Liver (tissue), 8 donors: ENCODE measurements at regions not wholly inside any gene's neighbourhood (a gene's known extent, or its start where the extent isn't known, plus 50 kb on each side); places are given as distances from the start of the nearest gene placed in this dataset.

Experiments used
- DNase-seq: peaks from one replicate; pipeline ENCODE4 v3.0.0-alpha.2; 2017; ENCODE audit warnings: low spot score
- H3K27ac ChIP-seq, 2 donors: one replicate each; pipeline ENCODE4 v1.7.0; 2013; ENCODE audit warnings: inconsistent platforms in 2 of 2, low read length in 2 of 2, control low read depth in 1 of 2, low read depth in 1 of 2, mild to moderate bottlenecking in 1 of 2
- H3K27me3 ChIP-seq, 4 donors: one replicate each; pipeline versions ENCODE4 v1.6.1 to v1.7.0; 2013; ENCODE audit warnings: low read length in 3 of 4, inconsistent platforms in 1 of 4, mild to moderate bottlenecking in 1 of 4, moderate library complexity in 1 of 4; ENCODE audit not compliant: control insufficient read depth in 4 of 4, insufficient read depth in 4 of 4
- H3K36me3 ChIP-seq, 4 donors: one replicate each; pipeline versions ENCODE4 v1.6.1 to v1.7.0; 2013; ENCODE audit warnings: low read length in 3 of 4, mild to moderate bottlenecking in 3 of 4, low read depth in 1 of 4, moderate library complexity in 1 of 4; ENCODE audit not compliant: control insufficient read depth in 4 of 4, insufficient read depth in 3 of 4
- H3K4me1 ChIP-seq, 4 donors: one replicate each; pipeline versions ENCODE4 v1.6.1 to v1.7.0; 2013; ENCODE audit warnings: low read length in 3 of 4, mild to moderate bottlenecking in 3 of 4, moderate library complexity in 1 of 4; ENCODE audit not compliant: control insufficient read depth in 4 of 4, insufficient read depth in 4 of 4
- H3K4me3 ChIP-seq, 3 donors: one replicate each; pipeline versions ENCODE4 v1.6.1 to v1.7.0; 2013; ENCODE audit warnings: low read length in 3 of 3, control low read depth in 1 of 3, low read depth in 1 of 3, mild to moderate bottlenecking in 1 of 3
- H3K9ac ChIP-seq, 2 donors: one replicate each; pipeline ENCODE4 v1.7.0; 2013; ENCODE audit warnings: low read length in 2 of 2, mild to moderate bottlenecking in 2 of 2, moderate library complexity in 2 of 2, control low read depth in 1 of 2, low read depth in 1 of 2
- H3K9me3 ChIP-seq, 4 donors: one replicate each; pipeline versions ENCODE4 v1.6.1 to v1.7.0; 2013; ENCODE audit warnings: low read length in 3 of 4; ENCODE audit not compliant: control insufficient read depth in 4 of 4
- ATF3 ChIP-seq: IDR thresholded peaks from 2 replicates; pipeline ENCODE4 v1.6.1; 2016; ENCODE audit warnings: antibody characterized with exemption
- CTCF ChIP-seq: fragments of 150-350 bp; IDR thresholded peaks from 2 replicates; pipeline ENCODE4 v1.5.1; 2017; ENCODE audit warnings: improper control_type of control experiment, low read depth, low read length; ENCODE audit not compliant: missing input control
- EGR1 ChIP-seq, 2 donors: IDR thresholded peaks; 2 replicates each; pipeline ENCODE4 v1.6.1; 2016 to 2018; ENCODE audit warnings: antibody characterized with exemption in 2 of 2, low read depth in 2 of 2
- FOXA1 ChIP-seq: IDR thresholded peaks from 2 replicates; pipeline ENCODE4 v1.6.1; 2016; ENCODE audit warnings: antibody characterized with exemption
- FOXA2 ChIP-seq: IDR thresholded peaks from 2 replicates; pipeline ENCODE4 v1.6.1; 2016; ENCODE audit warnings: antibody characterized with exemption
- GABPA ChIP-seq, 2 donors: IDR thresholded peaks in 1 of 2; conservative IDR thresholded peaks in 1 of 2; 2 replicates each; pipeline ENCODE4 v1.6.1; 2016; ENCODE audit warnings: antibody characterized with exemption in 2 of 2, mild to moderate bottlenecking in 1 of 2, moderate library complexity in 1 of 2
- HNF4A ChIP-seq, 2 donors: conservative IDR thresholded peaks; 2 replicates each; pipeline ENCODE4 v1.6.1; 2016; ENCODE audit warnings: antibody characterized with exemption in 2 of 2, mild to moderate bottlenecking in 2 of 2
- HNF4G ChIP-seq: IDR thresholded peaks from 2 replicates; pipeline ENCODE4 v1.6.1; 2016; ENCODE audit warnings: antibody characterized with exemption
- JUND ChIP-seq, 2 donors: IDR thresholded peaks; 2 replicates each; pipeline ENCODE4 v1.6.1; 2016; ENCODE audit warnings: antibody characterized with exemption in 2 of 2
- MAX ChIP-seq: IDR thresholded peaks from 2 replicates; pipeline ENCODE4 v1.6.1; 2016; ENCODE audit warnings: antibody characterized with exemption
- NR2F2 ChIP-seq: IDR thresholded peaks from 2 replicates; pipeline ENCODE4 v1.6.1; 2016; ENCODE audit warnings: antibody characterized with exemption
- RAD21 ChIP-seq, 2 donors: IDR thresholded peaks; 2 replicates each; pipeline ENCODE4 v1.6.1; 2016; ENCODE audit warnings: antibody characterized with exemption in 2 of 2, mild to moderate bottlenecking in 2 of 2
- REST ChIP-seq: IDR thresholded peaks from 2 replicates; pipeline ENCODE4 v1.6.1; 2016; ENCODE audit warnings: antibody characterized with exemption, mild to moderate bottlenecking
- RXRA ChIP-seq, 2 donors: IDR thresholded peaks; 2 replicates each; pipeline ENCODE4 v1.6.1; 2017 to 2018; ENCODE audit warnings: antibody characterized with exemption in 2 of 2, mild to moderate bottlenecking in 1 of 2
- SP1 ChIP-seq: IDR thresholded peaks from 2 replicates; pipeline ENCODE4 v1.6.1; 2018; ENCODE audit warnings: antibody characterized with exemption, mild to moderate bottlenecking
- TAF1 ChIP-seq: conservative IDR thresholded peaks from 2 replicates; pipeline ENCODE4 v1.6.1; 2016; ENCODE audit warnings: antibody characterized with exemption, mild to moderate bottlenecking
- YY1 ChIP-seq: IDR thresholded peaks from 2 replicates; pipeline ENCODE4 v1.6.1; 2016; ENCODE audit warnings: antibody characterized with exemption, mild to moderate bottlenecking
- ZBTB33 ChIP-seq: IDR thresholded peaks from 2 replicates; pipeline ENCODE4 v1.6.1; 2016; ENCODE audit warnings: antibody characterized with exemption
- WGBS: extraction: QIAGEN DNeasy Blood & Tissue Kit; methylation state at CpG from one replicate; pipeline ENCODE4 v1.1.7; 2013; 5-methylcytosine and 5-hydroxymethylcytosine counted together
- donor health status: healthy.
- donor health status: healthy.
- donor health status: healthy.
- donor health status: healthy.
- donor health status: healthy.

- H3K4me3 ChIP-seq = no peak overlapping the region
- WGBS = 87% methylated on average over 5 of the region's 5 CpGs
- TF ChIP-seq TAF1 = no peak
- TF ChIP-seq HNF4A (conservative IDR thresholded peaks at IDR 0.05) = no peak
- no peak for TF ChIP-seq JUND (IDR thresholded peaks at IDR 0.05)
- no peak for TF ChIP-seq ATF3
- TF ChIP-seq RAD21 (IDR thresholded peaks at IDR 0.05) = no peak
- TF ChIP-seq REST = no peak
- TF ChIP-seq FOXA1 = no peak
- TF ChIP-seq NR2F2 = no peak
- TF ChIP-seq HNF4G = no peak
- TF ChIP-seq FOXA2 = no peak
- no peak for TF ChIP-seq EGR1 (IDR thresholded peaks at IDR 0.05; ENCODE audit: low read depth in 2 of 2)
- TF ChIP-seq GABPA (IDR thresholded peaks at IDR 0.05 in 1 of 2, conservative IDR thresholded peaks at IDR 0.05 in 1 of 2) = no peak
- TF ChIP-seq MAX = no peak
- no peak for TF ChIP-seq ZBTB33
- TF ChIP-seq YY1 = no peak
- no peak for TF ChIP-seq RXRA (IDR thresholded peaks at IDR 0.05)
- no peak for TF ChIP-seq SP1
- TF ChIP-seq CTCF = no peak
- peaks cover 8 to 29% (median 28%) of the 10 kb centered on the region in 4 donors for H3K4me1 ChIP-seq
- no peak for DNase-seq
- H3K27me3 ChIP-seq = no peaks in the 10 kb centered on the region
- no peaks in the 10 kb centered on the region for H3K9me3 ChIP-seq
- no peak overlapping the region for H3K9ac ChIP-seq
- H3K27ac ChIP-seq = no peak overlapping the region
- H3K36me3 ChIP-seq = no peaks in the 10 kb centered on the region
Measured at GRCh38 chr11:19426011-19426755, 185.4 kb upstream of the E2F8 start.
